Activated CD4-positive, CD25-positive, alpha-beta regulatory T cell (primary cell): ENCODE measurements at regions not wholly inside any gene's neighbourhood (a gene's known extent, or its start where the extent isn't known, plus 50 kb on each side); places are given as distances from the start of the nearest gene placed in this dataset.

Source experiments
- DNase-seq, 4 experiments: peaks; one replicate each; lab custom pipeline; 2025; lab: John Stamatoyannopoulos, UW

DNA sequence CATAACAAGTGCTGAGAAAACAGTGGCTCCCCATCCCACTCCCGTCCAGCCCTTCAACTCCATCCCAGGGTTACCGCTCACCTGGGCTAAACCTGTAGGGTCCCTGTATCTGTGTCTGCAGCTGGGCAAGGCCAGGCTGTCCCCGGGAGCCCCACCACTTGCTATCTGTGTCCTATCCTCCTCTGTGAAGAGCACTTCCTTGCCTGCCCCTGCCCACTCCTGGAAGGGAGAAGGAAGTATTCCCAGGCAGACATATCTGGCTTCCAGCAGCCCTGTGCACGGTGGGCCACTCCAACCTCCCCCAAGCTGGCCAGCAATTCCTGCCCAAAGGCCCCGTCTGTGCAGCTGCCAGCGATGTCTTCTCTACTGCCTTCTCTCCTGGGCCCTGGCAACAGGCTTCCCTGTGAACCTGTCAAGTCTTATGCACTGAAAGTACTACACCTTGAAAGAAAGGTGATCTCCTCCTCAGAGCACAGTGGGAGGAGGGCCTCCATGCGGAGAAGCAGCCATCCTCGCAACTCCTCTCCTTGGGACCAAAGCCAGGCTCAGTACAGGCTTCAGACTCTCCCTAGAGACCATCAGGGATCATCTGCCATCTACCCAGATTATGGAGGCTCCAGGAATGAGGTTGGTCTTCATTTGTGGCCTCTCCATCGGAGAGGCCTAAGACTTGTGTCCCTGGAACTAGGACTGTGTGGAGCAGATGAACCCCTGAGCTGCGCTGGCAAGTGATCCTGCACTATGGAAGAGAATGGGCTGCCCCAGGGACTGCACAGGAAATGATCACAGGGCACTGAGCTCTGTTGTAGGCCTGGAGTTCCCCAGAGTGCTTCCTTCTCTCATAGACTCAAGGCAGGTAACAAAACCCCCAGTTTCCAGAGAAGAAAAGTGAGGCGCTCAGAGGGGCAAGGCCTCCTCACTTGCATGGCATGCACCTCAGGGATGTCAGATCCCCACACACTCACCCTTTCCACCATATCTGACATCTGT is 663.6 kb downstream of the BCL11B start:
- DNase-seq: no peak

DNA sequence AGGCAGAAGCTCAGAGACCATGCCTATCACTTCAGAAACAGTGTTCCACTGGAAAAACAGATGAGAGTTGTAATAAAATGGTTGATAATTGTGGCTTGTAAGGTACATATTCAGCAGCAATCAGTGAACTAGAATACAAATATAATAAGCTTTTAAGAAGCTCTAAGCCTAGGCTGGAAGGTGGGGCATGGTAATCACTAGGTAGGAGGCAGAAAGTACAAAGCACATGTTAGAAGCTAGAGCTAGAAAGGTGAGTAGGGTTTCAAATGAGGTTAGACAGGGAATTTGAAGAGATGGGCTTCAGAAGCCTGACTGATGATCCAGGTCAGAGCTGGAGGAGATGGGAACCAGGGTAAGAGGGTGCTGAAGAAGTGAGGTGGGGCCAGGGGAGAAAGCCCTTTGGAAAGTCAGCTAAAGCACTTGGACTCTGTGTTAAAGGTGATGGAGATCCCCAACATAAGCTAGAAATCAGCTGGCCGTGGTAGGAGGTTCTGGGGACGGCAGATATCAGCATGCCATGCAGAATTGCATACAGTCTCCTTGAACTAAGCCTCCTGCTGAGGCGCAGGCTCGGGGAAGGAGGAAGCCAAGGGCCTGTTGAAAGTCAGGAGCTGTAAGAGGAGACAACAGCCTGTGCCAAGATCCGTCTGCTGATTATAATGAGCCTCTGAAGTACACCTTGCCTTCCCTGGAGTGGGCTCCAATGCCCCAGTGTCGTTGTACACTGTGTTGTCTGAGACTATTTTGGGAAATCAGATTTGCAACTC is 659.4 kb downstream of the BCL11B start:
- no peak for DNase-seq

DNA sequence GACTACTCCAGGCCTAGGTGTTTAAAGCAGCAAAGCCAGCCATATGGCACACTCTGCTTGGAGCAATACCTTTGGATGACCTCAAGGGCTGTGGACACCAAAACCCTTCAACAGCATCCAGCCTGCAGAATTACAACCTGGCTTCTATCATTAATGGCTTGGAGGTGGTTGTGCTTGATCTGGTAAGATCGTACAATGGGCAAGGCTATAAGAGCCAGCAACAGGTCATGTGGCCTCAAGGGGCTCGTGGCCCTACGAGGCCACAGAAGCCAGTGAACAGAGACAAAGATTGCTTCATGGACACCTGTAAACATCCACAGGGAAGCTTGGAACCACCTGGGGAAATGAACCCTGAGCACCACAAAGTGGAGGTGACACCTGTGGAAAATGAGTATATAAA is 657.3 kb downstream of the BCL11B start:
- no peak for DNase-seq

DNA sequence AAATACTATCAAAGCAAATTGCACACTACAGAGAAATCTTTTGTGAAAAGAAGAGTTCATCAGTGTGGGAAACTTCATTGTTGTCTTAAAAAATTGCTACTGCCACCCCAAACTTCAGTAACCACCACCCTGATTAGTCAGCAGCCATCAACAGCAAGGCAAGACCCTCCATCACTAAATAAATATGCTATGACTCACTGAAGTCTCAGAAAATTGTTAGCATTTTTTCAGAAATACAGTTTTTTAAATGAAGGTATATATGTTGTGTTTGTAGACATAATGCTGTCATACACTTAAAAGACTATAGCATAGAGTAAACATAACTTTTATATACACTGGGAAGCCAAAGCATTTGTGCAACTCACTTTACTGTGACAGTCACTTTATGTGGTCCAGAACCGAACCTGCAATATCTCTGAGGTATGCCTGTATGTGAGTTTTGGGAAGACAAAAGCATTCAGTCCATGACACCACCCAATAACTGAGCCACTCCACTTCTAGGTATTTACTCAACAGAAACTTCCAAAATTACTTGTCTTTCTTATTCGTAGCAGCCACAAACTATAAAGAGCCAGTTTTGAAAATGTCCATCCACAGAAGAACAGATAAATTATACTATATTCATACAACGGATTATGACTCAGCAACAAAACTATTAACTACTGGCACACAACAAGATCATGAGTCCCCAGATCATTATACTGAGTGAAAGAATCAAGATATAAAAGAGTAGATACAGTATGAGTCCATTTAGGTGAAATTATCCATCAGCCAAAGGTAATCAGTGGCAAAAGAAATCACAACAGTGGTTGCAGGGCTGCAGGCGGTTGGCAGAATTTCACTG is 649.6 kb downstream of the BCL11B start:
- DNase-seq: no peak

DNA sequence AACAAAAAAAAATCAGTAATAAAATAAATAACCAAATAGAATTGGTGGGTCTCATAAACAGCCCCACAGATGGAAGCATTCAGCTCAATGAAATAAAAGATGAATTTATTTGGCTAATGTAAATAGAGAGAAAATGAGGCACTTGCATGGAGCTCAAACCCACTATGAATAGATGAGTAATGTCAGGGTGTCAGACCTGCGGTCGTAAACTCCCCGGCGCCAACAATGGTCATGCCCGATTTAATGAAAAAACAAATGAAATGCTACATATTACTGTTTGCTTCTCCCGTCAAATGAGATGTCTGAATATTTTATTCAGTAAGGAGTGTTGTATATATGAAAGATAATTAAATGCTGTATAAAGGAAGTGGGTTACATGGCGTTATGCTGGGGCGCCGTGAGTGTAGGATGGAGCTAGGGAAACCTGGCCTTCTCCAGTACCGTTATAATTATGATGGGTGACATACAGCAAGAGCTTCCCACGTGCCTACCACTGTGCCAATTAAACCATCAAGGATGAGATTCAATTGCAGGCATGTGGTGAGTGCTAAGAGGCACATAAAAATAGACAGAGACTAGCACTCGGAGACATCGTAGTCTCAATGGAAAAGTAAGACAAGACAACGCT is 648.1 kb downstream of the BCL11B start:
- DNase-seq: no peak

DNA sequence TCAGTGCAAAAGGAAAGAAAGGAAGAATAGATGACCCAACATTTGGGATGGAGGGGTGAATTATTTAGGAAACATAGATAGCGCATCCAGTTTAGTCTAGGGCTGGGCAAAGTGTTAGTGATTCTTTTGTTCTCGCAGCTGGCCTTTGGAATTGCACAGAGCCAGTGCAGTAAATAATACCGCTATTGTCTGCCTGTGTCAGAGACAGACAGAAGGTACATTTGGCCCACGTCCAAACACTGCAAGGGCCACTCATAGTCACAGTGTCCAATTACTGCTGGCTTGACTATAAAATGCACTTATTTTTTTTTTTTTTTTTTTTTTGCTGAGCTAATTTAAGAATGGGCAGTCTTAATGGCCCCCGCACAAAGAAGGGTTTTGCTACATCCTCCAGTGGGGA is 638.6 kb downstream of the BCL11B start:
- no peak for DNase-seq

DNA sequence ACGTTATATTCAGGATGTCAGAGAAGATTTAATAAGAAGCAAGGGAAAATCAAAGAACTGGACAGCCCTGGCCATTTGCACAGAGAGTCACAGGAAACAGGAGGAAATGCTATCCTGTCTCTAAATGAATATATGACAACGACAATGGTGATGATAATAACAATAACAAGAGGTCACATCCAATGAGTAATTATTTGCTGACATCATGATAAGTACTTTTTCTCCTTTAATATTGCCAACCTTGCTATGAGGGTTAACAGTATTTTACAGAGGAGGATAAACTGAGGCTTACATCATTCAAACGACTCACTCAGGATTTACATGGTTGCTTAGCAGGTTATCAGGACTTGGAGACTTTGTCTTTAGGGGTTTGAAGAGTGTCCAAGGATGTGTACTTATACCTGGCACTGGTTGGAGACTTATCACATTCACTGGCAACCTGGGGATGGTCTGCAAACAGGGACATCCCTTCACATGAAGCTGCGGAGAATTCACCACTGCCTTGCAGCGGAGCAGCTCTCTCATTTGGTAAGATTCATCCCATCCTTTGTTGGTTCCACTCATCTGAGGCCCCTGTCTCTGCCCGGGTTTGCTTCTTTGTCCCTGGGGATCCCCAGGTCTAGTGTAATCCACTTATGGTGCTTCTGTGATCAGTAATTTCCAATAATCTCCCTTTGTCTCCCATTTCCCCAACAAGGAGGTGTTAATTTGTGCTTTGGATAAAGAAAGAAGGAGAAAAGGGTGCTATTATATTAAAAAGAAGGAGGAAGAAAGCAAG is 637.8 kb downstream of the BCL11B start:
- DNase-seq: no peak

DNA sequence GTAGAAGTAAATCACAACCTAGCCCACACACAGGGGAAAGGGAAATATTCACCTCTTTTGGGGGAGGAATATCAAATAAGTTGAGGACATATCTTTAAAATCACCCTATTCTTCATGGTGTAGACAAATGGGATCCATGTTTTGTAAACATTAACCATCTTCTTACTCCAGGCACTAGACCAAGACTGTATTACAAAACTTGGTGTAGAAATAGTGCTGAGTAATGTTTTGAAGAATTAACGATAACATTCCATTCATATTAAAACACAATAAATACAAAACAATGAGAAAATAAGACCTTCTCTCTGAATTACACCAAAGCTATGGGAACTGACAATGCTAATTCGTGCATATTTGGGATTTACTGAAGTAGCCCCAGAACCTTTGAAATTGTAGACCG is 633.6 kb downstream of the BCL11B start:
- no peak for DNase-seq

DNA sequence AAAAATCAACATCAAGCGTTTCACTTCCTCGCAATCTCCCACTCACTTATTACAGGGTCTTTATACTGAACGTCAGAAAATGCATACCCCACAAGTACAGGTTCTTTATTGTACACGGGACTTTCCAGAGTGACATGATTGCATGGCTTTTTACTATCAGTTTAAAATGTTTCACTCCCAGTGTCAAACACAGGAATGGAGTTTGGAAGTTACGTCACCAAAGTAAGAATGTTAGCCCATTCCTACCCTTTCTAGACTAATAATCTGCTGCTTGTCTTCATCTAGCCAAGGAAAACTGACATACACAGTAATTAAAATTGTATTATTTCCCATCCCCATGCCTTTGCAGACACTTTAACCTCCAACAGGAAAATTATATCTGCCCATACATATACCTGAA is 624.2 kb downstream of the BCL11B start:
- no peak for DNase-seq

DNA sequence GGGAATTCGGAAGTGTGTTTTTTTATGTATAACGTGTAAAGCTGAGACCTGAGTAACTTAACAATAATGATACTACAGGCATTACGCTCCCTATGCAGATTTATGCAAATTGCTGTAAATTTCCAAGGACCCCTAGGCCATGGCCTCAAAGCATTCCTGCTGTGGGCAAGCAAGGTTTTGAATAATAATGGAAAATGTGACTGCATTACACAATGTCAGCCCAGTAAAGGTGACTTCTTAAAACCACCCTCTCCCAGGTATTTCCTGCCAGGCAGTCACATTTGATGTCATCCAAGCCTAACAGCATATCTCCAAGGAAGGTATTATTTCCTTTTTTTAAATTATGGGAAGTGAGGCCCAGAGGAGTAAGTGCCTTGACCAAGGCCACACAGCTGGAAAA is 621.0 kb downstream of the BCL11B start:
- DNase-seq: no peak

DNA sequence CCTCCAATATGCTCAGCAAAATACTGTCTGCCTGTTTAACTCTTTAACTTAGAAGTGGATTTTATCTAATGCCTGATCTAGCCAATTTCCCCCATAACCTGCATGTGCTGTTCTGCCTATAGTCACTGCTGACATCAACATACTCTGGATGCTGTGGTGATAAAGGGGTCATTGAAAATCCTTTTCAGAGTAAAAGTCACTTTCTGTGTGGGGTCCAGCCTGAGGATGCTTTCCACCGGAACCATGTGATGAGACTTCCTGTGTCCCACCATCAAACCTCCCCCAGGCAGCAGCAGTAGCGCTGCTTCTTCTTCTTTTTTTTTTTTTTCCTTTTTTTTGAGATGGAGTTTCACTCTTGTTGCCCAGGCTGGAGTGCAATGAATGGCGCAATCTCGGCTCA is 607.0 kb downstream of the BCL11B start:
- DNase-seq: no peak

DNA sequence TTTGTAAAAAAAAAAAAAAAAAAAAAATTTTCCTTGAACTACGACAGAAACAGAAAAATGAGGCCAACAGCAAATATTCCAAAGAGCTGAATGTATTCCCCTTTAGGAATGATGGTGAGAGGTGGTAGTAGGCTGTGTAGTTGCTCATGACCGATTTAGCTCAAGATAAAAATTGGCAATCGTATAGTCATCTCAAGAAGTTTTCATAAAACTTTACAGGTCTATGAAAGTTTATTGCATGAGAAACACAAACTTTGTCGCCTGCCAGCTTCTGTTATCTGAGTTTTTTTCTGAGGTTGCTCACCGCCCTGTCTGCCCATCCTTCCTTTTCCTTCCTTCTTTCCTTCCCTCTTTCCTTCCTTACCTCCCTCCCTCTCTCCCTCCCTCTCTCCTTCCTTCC is 605.5 kb downstream of the BCL11B start:
- no peak for DNase-seq

DNA sequence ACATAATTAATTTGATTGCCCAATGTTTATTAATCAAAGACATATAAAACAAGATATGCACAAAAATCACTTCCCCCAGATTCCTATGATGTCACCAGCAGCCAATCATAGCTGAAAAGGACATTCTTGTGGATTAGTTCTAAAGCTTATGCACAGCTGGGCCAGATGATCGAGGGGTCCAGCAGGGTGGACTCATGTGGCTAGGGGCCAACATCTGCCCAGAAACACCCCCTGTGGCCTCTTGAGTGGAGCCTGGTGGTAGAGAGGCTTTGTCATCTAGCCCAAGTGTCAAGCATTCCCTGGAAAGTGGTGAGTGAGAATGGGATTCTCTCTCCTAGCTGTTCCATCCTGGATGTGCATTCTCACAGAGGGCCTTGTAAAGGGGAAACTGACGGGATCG is 590.0 kb downstream of the BCL11B start:
- no peak for DNase-seq

DNA sequence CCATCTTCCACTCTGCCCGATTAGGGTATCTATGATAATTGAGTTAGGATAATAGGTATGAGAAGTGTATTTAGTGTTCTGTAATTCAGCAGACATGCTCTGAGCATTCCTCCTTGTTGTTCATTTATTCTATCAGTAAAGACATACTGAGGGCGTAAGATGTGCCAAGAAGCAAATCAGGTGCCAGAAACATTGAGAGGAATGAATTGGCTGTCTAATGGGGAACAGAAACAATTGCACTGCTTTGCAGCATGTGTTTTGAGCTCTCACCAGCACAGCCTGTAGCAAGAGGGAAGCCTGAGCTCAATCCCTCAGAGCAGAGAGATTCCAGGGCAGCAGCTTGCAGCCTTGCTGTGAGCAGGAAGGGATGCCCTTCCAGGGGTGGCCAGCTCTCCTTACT is 589.3 kb downstream of the BCL11B start:
- DNase-seq: no peak

DNA sequence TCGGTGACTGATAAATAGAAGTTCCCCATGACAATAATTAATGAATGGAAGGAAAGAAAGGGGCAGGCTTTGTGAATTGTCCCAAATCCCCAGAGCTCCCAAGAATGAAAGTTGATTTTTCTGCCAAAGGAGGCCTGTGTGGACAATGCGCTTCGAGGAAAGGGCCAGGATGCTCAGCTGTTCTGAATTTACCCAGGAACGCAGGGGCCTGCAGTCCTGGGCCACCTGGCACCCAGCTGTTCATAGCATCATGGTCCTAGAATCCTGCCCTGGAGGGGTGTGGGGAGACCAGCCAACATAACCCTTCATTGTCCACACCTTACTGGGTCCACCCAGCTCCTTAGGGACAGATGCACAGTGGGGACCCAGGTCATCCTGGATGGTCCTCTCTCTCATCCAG is 587.5 kb downstream of the BCL11B start:
- DNase-seq: no peak

DNA sequence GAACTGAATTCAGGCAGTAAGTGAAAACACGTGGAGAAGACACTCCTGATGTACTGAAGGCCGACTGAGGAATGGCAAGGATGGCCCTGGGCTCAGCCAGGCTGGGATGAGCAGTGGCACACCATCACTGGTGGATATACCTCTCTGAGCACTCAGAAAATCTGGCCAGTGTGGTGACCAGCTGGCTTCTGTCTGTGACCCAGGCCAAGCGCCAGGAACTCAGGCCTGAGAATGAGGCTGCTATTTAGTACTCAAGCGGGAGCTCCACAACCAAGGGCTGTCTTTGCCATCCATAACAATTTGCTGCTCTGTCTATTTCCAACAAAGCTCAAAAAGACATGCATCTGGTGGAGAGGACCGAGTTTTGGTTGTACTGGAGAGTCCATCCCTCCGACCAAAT is 586.3 kb downstream of the BCL11B start:
- DNase-seq: no peak

DNA sequence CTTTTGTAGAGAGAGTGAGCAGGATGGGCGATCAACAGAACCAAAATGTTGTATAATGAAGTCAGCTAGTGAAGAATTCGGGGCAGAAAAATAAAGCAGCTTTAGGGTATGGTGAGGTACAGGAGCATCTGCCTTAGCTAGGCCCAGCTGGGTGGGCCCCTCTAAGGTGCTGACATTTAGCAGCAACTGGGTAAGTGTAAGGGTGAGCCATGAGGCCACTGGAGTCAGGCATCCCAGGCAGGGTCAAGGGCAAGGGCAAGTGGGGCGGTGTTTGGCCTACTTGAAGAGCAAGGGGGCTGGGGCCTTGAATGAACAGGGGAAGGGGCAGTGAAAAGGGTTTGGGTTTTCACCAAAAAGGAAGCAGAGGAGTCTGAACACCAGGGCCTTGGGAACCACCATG is 583.6 kb downstream of the BCL11B start:
- DNase-seq: no peak

DNA sequence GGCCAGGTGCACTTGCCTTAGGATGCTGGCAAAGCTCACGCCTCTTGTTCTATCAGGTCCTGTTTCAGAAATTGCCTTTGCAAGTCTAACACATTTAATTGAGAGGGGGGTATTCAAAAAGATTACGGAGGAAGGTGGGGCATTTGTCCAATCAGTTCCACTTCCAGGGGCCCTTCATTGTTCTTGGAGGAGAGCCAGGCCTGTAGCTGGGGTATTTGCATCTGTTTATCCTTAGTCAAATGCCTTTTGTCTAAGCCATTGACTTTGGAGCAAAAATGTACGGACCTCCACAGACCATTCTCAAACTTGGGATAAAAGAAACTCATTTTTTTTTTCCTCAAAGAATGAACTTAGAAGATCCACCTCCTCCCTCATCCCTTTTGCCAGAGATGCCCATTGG is 582.0 kb downstream of the BCL11B start:
- DNase-seq: no peak

DNA sequence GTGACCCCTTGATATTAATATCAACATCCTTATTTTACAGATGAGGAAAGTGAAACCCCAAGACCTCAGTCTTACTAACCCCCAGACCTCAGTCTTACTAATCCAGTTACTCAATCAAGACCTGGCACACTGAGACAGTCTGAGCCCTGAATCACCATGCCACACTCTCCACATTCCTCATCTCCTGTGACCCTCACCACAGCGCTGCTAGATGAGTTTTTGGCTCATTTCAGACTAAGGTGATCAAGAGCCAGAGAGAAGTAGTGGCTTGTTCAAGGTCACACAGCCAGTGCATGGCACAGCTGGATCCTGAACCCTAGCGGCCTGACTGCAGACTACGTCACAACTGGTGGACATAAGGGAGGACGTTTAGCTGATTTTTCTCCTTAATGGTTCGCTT is 579.2 kb downstream of the BCL11B start:
- DNase-seq: no peak

DNA sequence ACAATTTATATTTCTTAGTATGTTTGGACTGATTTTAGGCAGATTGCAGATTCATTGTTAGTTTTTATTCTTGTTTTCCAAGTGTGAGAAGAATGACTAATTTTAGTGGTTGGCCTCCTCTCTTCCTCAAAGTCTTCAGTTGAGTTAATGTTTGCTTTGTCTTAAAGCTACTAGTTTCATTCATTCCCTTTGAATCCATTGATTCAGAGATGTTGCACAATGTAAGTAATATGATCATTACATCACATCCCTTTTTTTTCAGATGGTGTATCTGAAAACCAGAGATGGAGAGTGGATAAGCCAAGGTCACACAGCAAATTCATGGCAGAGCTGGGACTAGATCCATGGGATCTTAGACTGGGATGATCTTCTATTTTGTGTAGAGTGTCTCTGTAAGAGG is 577.5 kb downstream of the BCL11B start:
- DNase-seq: no peak

DNA sequence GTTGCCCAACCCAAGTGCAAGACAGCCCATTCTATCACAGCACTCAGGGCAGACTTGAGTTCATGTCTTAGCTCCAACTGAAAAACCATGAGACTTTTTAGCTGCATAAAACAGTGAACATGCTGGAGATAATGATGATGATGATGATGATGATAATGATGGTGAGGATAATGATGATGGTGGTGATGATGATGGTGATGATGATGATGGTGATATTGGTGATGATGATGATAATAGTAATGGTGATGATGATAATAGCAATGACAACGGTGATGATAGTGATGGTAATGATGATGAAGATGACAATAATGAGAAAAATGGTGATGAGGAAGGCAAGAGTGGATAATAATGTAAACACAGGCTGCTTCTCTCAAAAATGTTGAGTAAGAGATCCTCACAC is 576.2 kb downstream of the BCL11B start:
- DNase-seq: no peak
